ENCODE measurements at regions not wholly inside any gene's neighbourhood (a gene's known extent, or its start where the extent isn't known, plus 50 kb on each side); places are given as distances from the start of the nearest gene placed in this dataset.

DNA sequence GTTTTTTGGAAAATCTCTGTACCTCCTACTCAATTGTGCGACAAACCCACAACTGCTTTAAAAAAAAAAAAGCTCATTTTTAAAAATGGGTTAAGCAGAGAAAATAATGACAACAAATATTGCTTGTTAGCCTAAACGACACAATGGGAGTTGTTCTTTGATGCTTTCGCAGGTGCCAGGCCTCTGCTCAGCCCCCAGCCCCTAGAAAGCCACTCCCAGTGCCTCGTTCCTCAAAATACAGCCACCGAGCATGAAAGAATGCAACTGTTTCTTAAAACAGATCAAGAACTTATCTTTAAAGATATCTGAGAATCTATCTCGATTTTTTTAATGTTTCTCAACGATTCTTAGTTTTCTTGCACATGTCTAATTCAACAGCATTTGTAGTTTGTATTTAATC is 85.2 kb upstream of the PFKP start:
- FAIRE-seq (no peak), DNase-seq (ENCODE audit: low spot score in 2 of 2) (no peak)

DNA sequence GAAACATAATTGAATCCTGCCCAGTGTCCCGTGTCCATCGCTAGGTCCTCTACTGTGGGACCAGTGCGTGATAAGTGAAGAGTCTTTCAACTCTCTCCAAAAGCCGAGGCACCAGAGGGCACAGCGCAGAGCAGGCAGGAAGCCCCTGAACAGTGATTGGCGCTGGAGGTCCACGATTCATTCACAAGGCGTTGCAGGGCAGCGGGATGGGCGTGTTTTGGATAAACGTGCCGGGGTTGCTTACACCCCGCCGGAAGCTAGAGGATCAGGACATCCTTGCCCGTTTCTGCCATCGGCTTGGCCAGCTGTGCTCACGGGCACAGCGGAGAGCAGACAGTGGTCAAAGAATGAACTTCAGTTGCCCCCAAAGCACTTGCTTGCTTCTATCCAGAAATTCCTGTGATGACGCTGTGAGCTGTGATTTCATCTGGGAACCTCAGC is 86.0 kb upstream of the PFKP start:
- DNase-seq (ENCODE audit: low spot score in 2 of 2) (no peak), FAIRE-seq (no peak)

DNA sequence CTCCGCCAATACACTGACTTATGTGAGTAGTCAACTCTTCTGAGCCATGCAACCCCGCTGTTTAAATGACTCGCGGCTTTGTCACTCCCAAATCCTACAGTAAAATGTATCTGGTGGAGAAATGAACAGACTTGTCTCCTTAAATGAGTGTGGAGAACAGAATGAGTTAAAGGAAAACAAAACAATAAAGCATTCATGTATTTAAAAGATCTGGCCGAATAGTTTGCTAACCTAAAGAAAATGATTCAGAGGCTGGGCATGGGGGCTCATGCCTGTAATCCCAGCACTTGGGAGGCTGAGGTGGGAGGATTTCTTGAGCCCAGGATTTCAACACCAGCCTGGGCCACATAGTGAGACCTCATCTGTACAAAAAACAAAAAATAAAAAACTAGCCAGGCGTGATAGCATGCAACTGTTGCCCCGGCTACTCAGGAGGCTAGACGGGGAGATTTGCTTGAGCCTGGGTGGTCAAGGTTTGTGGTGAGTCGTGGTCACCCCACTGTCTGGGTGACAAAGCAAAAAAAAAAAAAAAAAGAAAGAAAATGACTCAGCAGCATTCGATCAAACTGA is 86.5 kb upstream of the PFKP start:
- DNase-seq (ENCODE audit: low spot score in 2 of 2) (no peak), FAIRE-seq (no peak)

DNA sequence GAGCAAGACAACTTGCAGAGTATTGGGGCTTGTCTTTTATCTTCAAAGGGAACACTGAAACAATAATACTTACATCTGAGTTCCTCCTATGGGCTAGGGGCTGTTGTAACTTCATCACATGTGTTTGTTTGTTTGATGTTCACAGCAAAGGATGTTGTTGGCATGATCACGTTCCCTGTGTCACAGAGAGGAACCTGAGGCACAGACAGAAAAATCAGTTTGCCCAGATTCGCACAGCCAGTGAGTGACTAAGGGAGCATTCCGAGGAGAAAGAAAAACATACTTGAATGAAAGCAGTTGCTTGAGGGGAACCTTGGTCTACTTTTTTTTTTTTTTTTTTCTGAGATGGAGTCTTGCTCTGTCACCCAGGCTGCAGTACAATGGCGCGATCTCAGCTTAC is 87.2 kb upstream of the PFKP start:
- DNase-seq (ENCODE audit: low spot score in 2 of 2) (no peak), FAIRE-seq (no peak)

DNA sequence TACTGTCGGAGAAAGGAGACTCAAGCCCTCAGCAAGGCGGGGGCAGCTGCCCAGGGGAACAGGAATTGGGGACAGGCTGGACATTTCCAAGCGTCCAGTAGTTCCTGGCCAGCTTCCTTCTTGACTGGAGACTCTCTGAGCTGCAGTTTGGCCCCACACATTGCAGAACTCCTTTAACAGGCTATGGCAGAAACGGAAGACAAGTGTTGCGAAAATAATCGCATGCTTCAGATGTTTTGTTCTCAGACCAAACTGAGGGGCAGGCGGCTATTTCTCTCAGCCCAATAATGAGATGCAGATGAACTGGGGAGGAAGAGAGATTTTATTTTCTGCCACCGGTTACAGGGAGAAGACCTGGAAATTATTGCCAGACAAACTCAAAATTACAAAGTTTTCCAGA is 88.0 kb upstream of the PFKP start:
- no peak for FAIRE-seq
- DNase-seq (ENCODE audit: low spot score in 2 of 2): no peak

DNA sequence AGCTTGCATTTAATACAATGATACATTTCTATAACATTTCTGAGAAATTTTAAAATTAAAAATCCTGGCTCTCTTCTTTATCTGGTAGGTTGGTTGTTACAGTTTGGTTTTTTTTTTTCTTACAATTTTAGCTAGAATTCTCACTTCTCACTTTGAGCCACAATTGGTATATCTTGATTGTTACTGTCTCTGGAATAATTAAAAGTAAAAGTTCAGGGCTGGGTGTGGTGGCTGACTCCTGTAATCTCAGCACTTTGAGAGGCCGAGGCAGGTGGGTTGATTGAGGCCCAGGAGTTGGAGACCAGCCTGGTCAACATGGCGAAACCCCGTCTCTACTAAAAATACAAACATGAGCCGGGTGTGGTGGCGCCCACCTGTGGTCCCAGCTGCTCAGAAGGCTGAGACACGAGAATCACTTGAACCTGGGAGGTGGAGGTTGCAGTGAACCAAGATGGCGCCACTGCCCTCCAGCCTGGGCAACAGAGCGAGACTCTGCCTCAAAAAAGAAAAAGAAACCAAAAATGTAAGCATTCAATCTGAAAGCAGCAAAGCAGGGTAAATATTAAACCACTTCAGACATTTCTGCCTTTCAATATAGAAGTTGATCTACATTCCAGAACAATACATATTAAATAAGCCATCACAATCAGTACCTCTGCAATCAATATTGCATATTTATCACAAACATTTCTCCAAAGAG is 88.6 kb upstream of the PFKP start:
- no peak for DNase-seq (ENCODE audit: low spot score in 2 of 2)
- FAIRE-seq: no peak

DNA sequence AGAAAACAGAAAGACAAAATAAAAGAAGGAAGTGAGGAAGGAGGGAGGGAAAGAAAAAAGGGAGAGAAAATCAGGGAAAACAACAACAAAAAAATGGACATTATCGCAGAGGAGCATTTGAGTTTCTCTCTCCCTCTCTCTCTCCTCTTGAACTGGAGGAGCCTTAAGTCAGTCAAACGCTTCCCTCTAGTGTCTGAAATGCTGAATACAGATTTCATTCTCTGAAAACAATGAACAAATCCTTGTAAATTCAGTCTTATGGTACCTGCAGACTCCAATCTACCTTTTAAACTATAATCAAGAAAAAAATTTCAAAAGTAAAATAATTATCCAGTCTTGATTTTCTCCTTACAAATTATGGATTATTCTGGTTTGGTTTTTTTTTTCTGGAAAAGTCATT is 89.2 kb upstream of the PFKP start:
- peak; percentile 79 for FAIRE-seq
- DNase-seq (ENCODE audit: low spot score in 2 of 2): peak; percentile 22 to 54

DNA sequence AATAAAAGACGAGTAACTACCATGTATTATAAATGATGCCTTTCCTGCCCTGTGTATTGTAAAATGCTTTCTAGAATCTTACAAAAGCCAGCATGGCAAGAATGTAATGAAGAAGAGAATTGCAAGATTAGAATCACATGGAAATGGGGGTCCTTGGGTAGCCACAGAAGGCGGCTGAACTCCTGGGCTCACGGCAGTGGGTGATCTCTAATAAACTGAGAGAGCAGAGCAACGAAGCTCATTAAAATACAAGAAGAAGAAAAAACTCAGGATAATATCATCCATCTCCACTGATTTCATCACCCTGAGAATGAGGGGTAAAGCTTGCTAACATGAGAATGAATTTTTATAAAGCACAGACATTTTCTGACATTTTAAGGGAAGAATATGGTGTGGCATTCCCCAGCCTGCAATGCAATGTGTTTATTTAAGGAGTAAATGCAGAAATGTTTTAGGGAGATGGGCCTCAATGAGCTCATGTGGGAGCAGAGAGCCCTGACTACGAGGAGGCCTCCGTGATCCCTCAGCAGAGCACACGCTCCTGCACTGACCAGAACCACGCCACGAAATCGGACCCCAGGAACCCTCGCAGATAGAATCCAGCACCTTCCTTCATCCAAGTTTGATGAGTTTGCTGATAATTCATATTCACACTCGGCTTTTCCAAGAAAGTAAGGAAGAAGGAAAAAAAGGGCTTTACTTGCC is 92.7 kb upstream of the PFKP start:
- no peak for FAIRE-seq
- DNase-seq (ENCODE audit: low spot score in 2 of 2): no peak

DNA sequence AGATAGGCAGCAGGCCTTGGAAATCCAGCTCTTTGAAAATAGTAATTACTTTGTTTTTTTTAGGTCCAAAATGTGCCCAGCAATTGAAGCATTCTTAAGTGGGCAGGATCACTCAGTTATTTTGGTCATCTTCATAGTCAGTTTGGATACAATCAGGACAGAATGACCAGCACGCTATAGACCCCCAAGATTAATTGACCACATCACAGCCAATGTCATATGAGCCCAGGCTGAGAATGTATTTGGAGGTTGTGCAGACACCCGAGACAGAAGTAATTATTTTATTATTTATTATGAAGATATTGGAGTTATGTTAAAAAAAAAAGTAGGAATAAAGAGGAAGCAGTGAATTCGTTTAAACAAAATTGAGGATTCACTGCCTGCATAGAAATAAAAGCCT is 93.3 kb upstream of the PFKP start:
- DNase-seq (ENCODE audit: low spot score in 2 of 2) (no peak), FAIRE-seq (no peak)

DNA sequence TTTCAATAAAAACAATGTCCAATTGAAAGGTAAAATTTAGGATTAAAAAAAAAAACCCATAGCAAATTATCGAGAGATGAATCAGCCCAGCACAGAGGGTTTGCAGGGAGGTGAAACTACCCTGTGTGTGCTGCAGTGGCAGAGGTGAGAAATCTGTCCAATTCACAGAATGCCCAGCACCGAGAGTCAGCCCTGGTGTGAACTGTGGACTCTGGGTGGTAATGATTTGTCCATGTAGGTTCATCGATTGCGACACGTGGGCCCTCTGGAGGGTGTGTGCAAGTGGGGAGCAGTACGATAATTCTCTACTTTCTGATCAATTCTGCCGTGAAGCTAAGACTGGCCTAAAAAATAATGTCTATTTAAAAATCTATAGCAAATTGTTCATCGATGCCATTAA is 94.5 kb upstream of the PFKP start:
- DNase-seq (ENCODE audit: low spot score in 2 of 2) (no peak), FAIRE-seq (no peak)

DNA sequence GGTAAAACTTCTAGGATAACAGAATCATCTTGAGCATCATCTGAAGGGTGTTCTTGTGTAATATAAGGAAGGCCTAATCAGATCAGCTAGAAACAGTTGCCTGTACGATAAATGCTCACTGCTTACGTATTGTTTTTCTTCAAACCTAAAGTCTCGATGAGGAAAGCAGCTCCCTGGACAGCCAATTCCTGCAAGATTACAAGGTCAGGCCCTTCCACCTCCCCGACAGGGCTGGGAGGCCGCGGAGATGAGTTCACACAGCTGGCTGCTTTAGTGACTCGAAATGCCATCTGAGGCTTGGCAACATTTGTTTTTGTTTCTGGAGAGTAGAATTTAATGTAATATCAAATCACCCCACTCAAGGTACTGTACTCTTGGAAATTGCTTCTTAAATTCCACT is 95.1 kb upstream of the PFKP start:
- FAIRE-seq (no peak), DNase-seq (ENCODE audit: low spot score in 2 of 2) (no peak)

DNA sequence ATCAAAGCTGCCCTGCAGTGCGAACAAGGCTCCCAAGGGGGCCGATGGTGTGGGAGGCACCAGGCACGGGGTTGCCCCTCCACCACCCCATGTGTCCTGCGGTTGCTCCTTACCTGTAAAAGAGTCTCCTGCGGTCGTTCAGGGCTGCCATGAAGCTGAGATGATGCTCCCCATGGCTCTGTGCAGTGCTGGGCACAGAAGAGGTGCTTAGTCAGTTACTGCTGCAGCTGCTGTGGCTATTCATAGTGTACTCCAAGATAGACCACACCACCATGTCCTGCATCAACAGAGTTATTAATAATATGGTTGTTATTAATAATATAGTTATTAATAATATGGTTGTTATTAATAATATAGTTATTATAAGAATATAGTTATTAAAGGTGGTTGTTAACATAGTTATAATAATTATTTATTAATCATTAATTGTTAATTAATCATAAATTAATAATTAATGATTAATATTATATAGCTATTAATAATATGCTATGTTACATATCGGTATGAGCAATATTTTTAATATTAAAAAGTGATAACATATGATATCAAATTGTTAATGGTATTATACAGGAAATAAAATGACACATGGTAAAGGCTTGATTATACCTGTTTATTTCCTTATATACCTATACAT is 97.0 kb upstream of the PFKP start:
- DNase-seq (ENCODE audit: low spot score in 2 of 2) (no peak), FAIRE-seq (peak; percentile 98)

DNA sequence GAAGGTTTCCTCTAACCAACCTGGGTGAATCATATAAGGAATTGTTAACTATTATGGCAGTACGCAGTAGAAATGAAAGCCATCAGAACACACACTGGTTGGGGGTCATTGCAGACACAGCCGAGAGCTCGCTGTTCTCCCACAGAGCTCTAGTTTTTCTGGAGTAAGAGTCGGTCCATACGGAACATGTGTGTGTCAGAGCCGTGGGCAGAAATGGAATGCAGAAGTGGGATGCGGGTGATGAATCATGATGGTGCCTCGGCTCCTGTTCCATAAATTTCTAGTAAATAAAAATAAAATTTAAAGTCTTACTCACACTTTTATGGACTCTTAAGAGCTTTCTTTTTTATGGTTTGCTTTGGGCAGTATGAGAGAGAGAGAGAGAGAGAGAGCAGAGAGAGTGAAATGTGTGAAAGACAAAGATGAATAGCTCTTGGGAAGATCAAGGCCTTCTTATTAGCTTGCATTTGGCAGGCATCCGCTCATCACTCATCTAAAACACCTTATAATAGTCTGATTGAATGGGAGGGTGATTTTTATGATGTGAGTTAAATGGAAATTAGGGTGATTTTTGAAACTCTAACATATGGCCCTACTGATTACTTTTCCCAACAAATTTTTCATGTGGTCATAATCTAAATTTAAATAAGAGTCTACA is 98.8 kb upstream of the PFKP start:
- FAIRE-seq (no peak), DNase-seq (ENCODE audit: low spot score in 2 of 2) (no peak)

DNA sequence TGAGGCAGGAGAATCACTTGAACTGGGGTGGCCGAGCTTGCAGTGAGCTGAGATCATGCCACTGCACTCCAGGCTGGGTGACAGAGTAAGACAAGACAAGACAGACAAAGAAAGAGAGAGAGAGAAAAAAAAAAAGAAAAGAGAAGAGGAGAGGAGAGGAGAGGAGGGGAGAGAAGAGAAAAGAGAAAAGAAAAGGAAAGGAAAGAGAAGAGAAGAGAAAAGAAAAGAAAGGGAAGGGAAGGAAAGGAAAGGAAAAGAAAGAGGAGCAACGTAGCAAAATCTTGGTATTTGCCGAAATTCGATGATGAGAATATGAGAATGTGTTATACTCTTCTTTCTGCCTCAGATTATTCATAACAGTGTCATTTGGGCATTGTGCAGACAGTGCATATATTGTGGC is 101.2 kb upstream of the PFKP start:
- DNase-seq (ENCODE audit: low spot score in 2 of 2) (no peak), FAIRE-seq (no peak)

DNA sequence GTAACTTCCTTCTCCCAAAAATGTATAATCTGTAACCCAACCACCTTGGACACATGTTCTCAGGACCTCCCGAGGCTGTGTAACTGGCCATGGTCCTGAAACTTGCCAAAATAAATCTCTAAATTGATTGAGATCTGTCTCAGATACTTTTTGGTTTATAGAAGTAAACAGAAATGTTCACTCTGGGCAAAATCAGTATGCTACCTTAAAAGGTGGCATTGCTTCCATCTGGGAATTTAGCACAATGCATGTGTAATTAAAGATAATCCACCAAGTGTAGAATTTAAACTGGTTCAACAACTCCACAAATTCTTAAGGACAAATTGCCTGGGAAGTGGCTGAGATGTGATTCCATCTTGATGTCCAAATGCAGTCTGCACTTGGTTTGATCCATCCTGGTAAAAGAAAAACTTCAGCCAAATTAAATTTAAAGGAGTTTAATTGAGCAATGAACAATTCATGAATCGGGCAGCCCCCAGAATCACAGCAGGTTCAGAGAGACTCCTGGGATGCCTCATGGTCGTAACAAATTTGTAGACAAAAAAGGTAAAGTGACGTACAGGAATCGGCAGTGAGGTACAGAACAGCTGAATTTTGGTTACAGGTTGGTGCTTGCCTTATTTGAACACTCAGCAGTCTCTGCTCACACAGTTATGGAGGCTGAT is 102.6 kb upstream of the PFKP start:
- FAIRE-seq (no peak), DNase-seq (ENCODE audit: low spot score in 2 of 2) (no peak)

DNA sequence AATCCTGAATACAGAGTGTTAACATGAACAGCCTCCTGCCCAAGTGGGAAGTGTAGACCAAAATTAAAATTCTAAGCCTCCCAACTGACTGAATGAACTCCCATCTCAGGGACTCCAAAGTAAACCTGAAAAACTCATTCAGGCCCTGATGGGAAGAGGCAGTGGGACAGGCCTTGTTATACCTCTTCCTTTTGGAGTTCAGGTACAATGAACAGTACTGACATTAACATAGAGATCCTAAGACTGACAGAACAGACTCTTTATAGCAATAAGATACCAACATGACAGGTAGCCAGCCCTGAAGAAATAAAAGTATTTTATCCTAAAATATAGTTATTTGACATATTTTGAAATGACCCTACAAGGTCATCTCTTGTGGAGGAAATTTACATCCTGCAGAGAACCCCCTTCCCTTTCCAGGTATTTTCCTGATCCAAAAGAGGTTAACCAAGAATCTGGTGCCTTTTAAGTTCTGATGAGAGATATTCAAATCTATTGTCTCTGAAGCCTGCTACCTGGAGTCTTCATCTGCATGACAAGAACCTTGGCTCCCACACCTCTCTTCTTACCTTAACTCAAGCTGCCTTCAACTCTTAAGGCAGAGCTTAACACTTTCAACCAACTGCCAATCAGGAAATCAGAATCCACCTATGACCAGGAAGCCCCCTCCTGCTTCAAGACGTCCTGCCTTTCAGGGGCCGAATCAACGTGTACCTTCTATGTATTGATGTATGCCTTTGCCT is 103.3 kb upstream of the PFKP start:
- no peak for DNase-seq (ENCODE audit: low spot score in 2 of 2)
- FAIRE-seq: no peak

DNA sequence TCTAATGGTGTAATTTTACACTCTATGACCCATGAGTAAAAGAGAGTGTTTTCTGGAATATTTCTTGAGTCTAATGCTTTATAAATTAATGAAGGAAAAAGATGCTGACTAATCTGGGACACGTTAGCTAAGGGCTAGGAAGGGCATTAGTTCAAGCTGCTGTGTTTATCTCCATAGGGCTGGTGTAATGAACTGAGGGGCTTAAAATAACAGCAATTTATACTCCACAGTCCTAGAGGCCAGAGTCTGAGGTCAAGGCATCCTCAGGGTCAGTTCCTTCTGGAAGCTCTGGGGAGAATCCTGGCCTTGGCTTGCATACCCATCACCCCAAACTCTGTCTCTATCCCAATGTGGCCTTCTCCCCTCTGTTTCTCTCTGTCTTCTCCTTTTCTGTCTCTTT is 105.2 kb upstream of the PFKP start:
- no peak for DNase-seq (ENCODE audit: low spot score in 2 of 2)
- FAIRE-seq: no peak

DNA sequence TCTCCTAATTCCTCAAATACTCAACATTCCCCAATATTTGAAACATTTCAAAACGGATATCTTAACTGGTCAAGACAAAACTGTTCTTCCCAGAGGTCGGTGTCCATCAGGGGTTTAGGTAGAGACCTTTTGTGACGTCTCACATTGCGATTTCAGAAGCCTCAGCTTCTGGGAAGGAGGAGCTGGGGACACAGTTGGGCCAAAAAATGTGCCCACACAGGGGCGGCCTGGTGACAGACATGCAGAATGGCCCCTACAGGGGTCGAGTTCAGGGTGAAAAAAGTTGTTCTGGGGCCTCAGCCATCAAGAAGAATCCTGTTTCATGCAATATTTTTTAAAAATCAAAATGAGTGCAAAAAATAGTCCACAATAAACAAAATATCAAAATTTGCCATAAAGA is 108.7 kb upstream of the PFKP start:
- DNase-seq (ENCODE audit: low spot score in 2 of 2): no peak
- no peak for FAIRE-seq

DNA sequence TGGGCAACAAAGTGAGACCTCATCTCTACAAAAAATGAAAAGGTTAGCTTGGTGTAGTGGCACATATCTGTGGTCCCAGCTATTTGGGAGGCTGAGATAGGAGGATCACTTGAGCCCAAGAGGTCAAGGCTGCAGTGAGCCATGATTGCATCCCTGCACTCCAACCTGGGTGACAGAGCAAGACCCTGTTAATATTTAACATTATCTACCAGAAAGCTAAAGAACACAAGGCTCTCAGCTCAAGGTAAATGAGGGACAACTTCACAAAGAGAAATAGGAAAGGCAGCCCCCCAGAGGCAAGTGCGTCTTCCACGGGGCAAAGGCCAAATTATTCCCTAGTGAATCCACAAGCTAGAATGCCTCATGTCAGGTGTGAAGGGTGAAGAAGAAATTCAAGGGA is 109.6 kb upstream of the PFKP start:
- DNase-seq (ENCODE audit: low spot score in 2 of 2) (no peak), FAIRE-seq (no peak)

DNA sequence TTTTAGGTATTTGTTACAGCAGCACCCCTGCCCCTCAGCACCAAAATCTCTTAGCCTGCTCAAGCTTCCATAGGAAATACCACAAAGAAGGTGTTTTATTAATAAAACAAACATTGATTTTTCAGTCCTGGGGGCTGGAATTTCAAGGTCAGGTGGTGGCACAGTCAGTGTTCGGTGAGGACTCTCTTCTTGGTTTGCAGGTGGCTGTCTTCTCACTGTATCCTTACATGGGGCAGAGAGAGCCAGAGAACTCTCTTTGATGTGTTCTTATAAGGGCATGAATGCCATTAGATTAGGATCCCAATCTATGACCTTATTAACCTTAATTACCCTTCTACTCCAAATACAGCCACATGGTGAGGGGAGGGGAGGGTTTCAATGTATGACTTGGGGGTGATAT is 112.3 kb upstream of the PFKP start:
- DNase-seq (ENCODE audit: low spot score in 2 of 2) (no peak), FAIRE-seq (no peak)

Measured in frontal cortex (tissue), 3 donors.